B cell (primary cell): ENCODE measurements at regions not wholly inside any gene's neighbourhood (a gene's known extent, or its start where the extent isn't known, plus 50 kb on each side); places are given as distances from the start of the nearest gene placed in this dataset.

ENCODE experiments used
- EZH2 ChIP-seq: IDR thresholded peaks from 2 replicates; pipeline ENCODE4 v1.6.1; 2012; ENCODE audit warnings: borderline replicate concordance, low read depth, mild to moderate bottlenecking, moderate library complexity, low read length; ENCODE audit not compliant: insufficient read depth, poor library complexity, severe bottlenecking
- TF ChIP-seq, protein P1 (sequence below): fragments of 200-600 bp; IDR thresholded peaks from one replicate; pipeline ENCODE4 v1.8.0; 2022; ENCODE audit warnings: antibody characterized with exemption, mild to moderate bottlenecking

GRCh38 chr13:109644956-109645355, 141.4 kb downstream of the IRS2 start:
- no peak for TF ChIP-seq EZH2
- TF ChIP-seq, protein P1, sequence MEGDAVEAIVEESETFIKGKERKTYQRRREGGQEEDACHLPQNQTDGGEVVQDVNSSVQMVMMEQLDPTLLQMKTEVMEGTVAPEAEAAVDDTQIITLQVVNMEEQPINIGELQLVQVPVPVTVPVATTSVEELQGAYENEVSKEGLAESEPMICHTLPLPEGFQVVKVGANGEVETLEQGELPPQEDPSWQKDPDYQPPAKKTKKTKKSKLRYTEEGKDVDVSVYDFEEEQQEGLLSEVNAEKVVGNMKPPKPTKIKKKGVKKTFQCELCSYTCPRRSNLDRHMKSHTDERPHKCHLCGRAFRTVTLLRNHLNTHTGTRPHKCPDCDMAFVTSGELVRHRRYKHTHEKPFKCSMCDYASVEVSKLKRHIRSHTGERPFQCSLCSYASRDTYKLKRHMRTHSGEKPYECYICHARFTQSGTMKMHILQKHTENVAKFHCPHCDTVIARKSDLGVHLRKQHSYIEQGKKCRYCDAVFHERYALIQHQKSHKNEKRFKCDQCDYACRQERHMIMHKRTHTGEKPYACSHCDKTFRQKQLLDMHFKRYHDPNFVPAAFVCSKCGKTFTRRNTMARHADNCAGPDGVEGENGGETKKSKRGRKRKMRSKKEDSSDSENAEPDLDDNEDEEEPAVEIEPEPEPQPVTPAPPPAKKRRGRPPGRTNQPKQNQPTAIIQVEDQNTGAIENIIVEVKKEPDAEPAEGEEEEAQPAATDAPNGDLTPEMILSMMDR = no peak
